ENCODE measurements at regions not wholly inside any gene's neighbourhood (a gene's known extent, or its start where the extent isn't known, plus 50 kb on each side); places are given as distances from the start of the nearest gene placed in this dataset.

- Histone ChIP-seq H3K9ac (ENCODE audit: low read depth in 1 of 2, low read length in 2 of 2) (no peak overlapping the region), H3K9me3 (ENCODE audit: control insufficient read depth in 4 of 4, low read length in 3 of 4) (no peaks in the 10 kb centered on the region), H3K4me1 (ENCODE audit: control insufficient read depth in 4 of 4, insufficient read depth in 4 of 4, low read length in 3 of 4) (no peaks in the 10 kb centered on the region), H3K36me3 (ENCODE audit: control insufficient read depth in 4 of 4, insufficient read depth in 3 of 4, low read depth in 1 of 4, low read length in 3 of 4) (no peaks in the 10 kb centered on the region), H3K27me3 (ENCODE audit: control insufficient read depth in 4 of 4, insufficient read depth in 4 of 4, low read length in 3 of 4) (no peaks in the 10 kb centered on the region), H3K27ac (ENCODE audit: low read depth in 1 of 2, low read length in 2 of 2) (no peak overlapping the region), H3K4me3 (ENCODE audit: low read depth in 1 of 3, low read length in 3 of 3) (no peak overlapping the region)
- no peak for DNase-seq (ENCODE audit: low spot score)
- TF ChIP-seq GABPA (IDR thresholded peaks at IDR 0.05 in 1 of 2, conservative IDR thresholded peaks at IDR 0.05 in 1 of 2): no peak
- no peak for TF ChIP-seq RAD21 (IDR thresholded peaks at IDR 0.05)
- no peak for TF ChIP-seq ATF3 (IDR thresholded peaks at IDR 0.05)
- no peak for TF ChIP-seq YY1 (IDR thresholded peaks at IDR 0.05)
- no peak for TF ChIP-seq EGR1 (IDR thresholded peaks at IDR 0.05; ENCODE audit: low read depth in 2 of 2)
- TF ChIP-seq JUND (IDR thresholded peaks at IDR 0.05): no peak
- TF ChIP-seq SP1 (IDR thresholded peaks at IDR 0.05): no peak
- TF ChIP-seq ZBTB33 (IDR thresholded peaks at IDR 0.05): no peak
- TF ChIP-seq FOXA2 (IDR thresholded peaks at IDR 0.05): no peak
- no peak for TF ChIP-seq NR2F2 (IDR thresholded peaks at IDR 0.05)
- WGBS: 80% methylated on average over 3 of the region's 3 CpGs
Measured at GRCh38 chr5:103849934-103850333, 287.3 kb upstream of the NUDT12 start.

- H3K36me3 ChIP-seq (ENCODE audit: control insufficient read depth in 4 of 4, insufficient read depth in 3 of 4, low read depth in 1 of 4, low read length in 3 of 4): no peaks in the 10 kb centered on the region
- TF ChIP-seq ZBTB33 (IDR thresholded peaks at IDR 0.05) (no peak), RAD21 (IDR thresholded peaks at IDR 0.05) (no peak), FOXA2 (IDR thresholded peaks at IDR 0.05) (no peak), FOXA1 (IDR thresholded peaks at IDR 0.05) (no peak), JUND (IDR thresholded peaks at IDR 0.05) (no peak), TAF1 (conservative IDR thresholded peaks at IDR 0.05) (no peak), HNF4A (conservative IDR thresholded peaks at IDR 0.05) (no peak)
- peaks cover 0 to 2% (median 0%) of the 10 kb centered on the region in 4 donors for H3K27me3 ChIP-seq (ENCODE audit: control insufficient read depth in 4 of 4, insufficient read depth in 4 of 4, low read length in 3 of 4)
- 78% methylated on average over 3 of the region's 3 CpGs for WGBS
- no peak overlapping the region for H3K4me3 ChIP-seq (ENCODE audit: low read depth in 1 of 3, low read length in 3 of 3)
- no peak for DNase-seq (ENCODE audit: low spot score)
- no peaks in the 10 kb centered on the region for H3K9me3 ChIP-seq (ENCODE audit: control insufficient read depth in 4 of 4, low read length in 3 of 4)
- H3K4me1 ChIP-seq (ENCODE audit: control insufficient read depth in 4 of 4, insufficient read depth in 4 of 4, low read length in 3 of 4): no peaks in the 10 kb centered on the region
- H3K9ac ChIP-seq (ENCODE audit: low read depth in 1 of 2, low read length in 2 of 2): no peak overlapping the region
- H3K27ac ChIP-seq (ENCODE audit: low read depth in 1 of 2, low read length in 2 of 2): no peak overlapping the region
Measured at GRCh38 chr5:103847060-103847459, 284.5 kb upstream of the NUDT12 start.

GRCh38 chr5:103842936-103843335 lies 280.3 kb upstream of the NUDT12 start:
- Histone ChIP-seq H3K36me3 (ENCODE audit: control insufficient read depth in 4 of 4, insufficient read depth in 3 of 4, low read depth in 1 of 4, low read length in 3 of 4) (no peaks in the 10 kb centered on the region), H3K9me3 (ENCODE audit: control insufficient read depth in 4 of 4, low read length in 3 of 4) (no peaks in the 10 kb centered on the region), H3K9ac (ENCODE audit: low read depth in 1 of 2, low read length in 2 of 2) (no peak overlapping the region), H3K27me3 (ENCODE audit: control insufficient read depth in 4 of 4, insufficient read depth in 4 of 4, low read length in 3 of 4) (peaks cover 0 to 2% (median 0%) of the 10 kb centered on the region in 4 donors), H3K4me3 (ENCODE audit: low read depth in 1 of 3, low read length in 3 of 3) (no peak overlapping the region), H3K27ac (ENCODE audit: low read depth in 1 of 2, low read length in 2 of 2) (no peak overlapping the region), H3K4me1 (ENCODE audit: control insufficient read depth in 4 of 4, insufficient read depth in 4 of 4, low read length in 3 of 4) (no peaks in the 10 kb centered on the region)
- DNase-seq (ENCODE audit: low spot score): no peak
- TF ChIP-seq TAF1 (conservative IDR thresholded peaks at IDR 0.05): no peak
- TF ChIP-seq JUND (IDR thresholded peaks at IDR 0.05): no peak
- TF ChIP-seq SP1 (IDR thresholded peaks at IDR 0.05): no peak
- TF ChIP-seq HNF4G (IDR thresholded peaks at IDR 0.05): no peak
- TF ChIP-seq MAX (IDR thresholded peaks at IDR 0.05): no peak
- no peak for TF ChIP-seq YY1 (IDR thresholded peaks at IDR 0.05)
- TF ChIP-seq RAD21 (IDR thresholded peaks at IDR 0.05): no peak
- TF ChIP-seq NR2F2 (IDR thresholded peaks at IDR 0.05): no peak
- no peak for TF ChIP-seq REST (IDR thresholded peaks at IDR 0.05)
- TF ChIP-seq ZBTB33 (IDR thresholded peaks at IDR 0.05): no peak
- no peak for TF ChIP-seq GABPA (IDR thresholded peaks at IDR 0.05 in 1 of 2, conservative IDR thresholded peaks at IDR 0.05 in 1 of 2)
- no peak for TF ChIP-seq ATF3 (IDR thresholded peaks at IDR 0.05)
- TF ChIP-seq EGR1 (IDR thresholded peaks at IDR 0.05; ENCODE audit: low read depth in 2 of 2): no peak
- no peak for TF ChIP-seq FOXA1 (IDR thresholded peaks at IDR 0.05)
- TF ChIP-seq HNF4A (conservative IDR thresholded peaks at IDR 0.05): no peak
- TF ChIP-seq FOXA2 (IDR thresholded peaks at IDR 0.05): no peak

Measured in liver (tissue), 7 donors.